MV-4-11 (cell line): ENCODE measurements at regions not wholly inside any gene's neighbourhood (a gene's known extent, or its start where the extent isn't known, plus 50 kb on each side); places are given as distances from the start of the nearest gene placed in this dataset.
"Not testable (repeated sequence)": the region's sequence is repeated elsewhere in the genome, so short reads cannot be mapped to it uniquely, and the experiment has no call there.

ENCODE experiments used
- DNase-seq: peaks from one replicate; lab custom pipeline; 2025; lab: John Stamatoyannopoulos, UW

DNA sequence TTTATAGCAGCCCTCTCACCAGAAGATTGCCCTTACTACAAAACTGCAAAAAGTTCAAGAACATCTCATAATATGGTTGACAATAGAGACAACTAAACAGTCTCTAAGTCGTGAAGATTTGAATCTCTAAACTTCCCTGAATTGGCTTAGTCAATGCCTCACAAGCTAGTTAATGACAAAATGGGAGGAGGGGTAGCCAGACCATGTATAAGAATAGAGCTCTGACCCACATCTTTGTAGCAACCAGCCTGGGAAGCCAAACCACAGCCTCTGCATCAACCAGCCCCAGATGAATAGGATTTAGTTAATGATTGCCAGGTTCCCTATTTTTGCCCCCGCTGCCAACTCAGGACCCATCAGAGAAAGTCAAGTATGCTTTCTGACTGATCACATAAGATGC, 1265.9 kb upstream of the PCDH10 start:
- not testable (repeated sequence) for DNase-seq

GRCh38 chr4:131925662-131926061, 1223.4 kb upstream of the PCDH10 start:
- DNase-seq = not testable (repeated sequence)

GRCh38 chr4:131967646-131968045, 1181.4 kb upstream of the PCDH10 start:
- DNase-seq = not testable (repeated sequence)

GRCh38 chr4:131974730-131975129, 1174.4 kb upstream of the PCDH10 start:
- DNase-seq = peak; percentile 53

DNA sequence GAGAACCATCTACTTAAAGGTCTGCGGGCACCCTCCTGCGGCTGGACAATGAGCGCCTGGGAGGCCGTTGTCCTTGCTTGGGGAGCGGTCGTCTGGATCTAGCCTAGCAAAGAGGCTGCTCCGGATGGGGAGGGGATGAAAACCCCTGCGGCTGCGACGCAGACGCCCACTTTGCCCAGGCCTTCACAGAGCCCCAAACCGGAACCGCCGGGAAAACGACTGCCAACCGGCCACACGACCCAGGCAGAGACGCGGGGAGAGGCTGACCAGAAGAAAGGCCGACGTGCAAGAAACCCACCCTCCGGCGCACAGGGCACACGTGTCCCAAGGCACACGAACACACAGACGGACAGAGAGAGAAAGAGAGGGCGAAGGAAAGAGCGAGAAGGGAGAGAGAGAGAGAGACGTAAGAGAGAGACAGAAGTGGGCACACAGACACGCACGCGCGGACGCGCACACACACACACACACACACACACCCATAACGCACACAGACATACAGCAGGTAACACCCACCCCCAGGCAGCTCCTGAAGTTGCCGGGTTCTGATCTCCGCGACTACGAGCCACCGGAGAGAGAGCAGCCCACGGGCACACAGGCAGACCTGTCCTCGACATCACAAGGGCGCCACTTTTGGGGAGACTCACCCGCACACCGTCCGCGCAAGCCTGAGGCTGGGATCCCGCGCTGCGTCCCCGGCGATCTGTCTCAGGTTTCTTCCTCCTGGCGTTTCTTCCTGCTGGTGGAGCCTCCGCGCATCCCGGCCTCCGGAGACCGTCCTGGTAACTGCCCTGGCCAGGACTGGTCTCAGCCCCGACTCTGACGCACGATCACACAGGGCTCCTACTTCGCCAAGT, 1173.6 kb upstream of the PCDH10 start:
- DNase-seq = not testable (repeated sequence)

GRCh38 chr4:131976133-131977002, 1172.7 kb upstream of the PCDH10 start:
- DNase-seq = not testable (repeated sequence)

DNA sequence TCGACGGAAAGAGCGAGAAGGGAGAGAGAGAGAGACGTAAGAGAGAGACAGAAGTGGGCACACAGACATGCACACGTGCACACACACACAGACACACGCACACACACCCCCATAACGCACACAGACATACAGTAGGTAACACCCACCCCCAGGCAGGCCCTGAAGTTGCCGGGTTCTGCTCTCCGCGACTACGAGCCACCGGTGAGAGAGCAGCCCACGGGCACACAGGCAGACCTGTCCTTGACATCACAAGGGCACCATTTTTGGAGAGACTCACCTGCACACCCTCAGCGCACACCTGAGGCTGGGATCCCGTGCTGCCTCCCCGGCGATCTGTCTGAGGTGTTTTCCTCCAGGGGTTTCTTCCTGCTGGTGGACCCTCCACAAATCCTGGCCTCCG, 1171.0 kb upstream of the PCDH10 start:
- no peak for DNase-seq

DNA sequence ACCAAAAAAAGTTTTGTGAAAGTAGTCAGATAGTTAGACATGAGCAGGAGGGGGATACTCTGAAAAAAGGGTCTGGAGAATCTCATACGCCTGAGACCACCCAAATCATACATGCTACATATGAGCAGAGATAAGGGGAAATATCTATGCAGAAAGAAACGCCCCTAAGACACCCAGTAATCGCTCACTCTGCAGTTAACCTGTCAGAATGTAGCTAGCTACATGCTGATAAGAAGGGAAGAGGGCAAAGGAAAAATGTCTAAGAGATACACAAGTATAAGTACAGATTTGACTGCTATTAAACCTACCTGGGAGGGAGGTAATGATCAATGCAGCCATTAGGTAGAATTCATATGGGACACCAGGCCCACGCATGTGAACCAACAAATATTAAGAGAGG, 1159.5 kb upstream of the PCDH10 start:
- DNase-seq = no peak

GRCh38 chr4:132001542-132001941, 1147.6 kb upstream of the PCDH10 start:
- DNase-seq = no peak

DNA sequence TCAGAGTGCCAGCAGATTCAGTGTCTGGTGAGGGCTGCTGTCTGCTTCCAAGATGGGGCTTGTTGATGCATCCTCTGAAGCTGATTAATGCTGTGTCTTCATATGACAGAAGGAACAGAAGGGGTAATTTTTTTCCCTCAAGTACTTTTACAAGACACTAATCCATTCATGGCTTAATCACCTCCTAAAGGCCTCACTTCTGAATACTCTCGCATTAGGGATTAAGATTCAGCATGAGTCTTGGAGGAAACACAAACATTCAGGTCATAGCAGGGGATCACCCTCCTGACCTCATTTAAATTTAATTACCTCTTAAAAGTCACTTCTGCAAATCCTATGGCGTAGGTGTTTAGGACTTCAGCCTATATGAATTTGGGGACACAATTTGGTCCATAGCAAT, 1145.5 kb upstream of the PCDH10 start:
- DNase-seq = no peak

- DNase-seq = no peak
Observed at GRCh38 chr4:132015321-132015720, 1133.8 kb upstream of the PCDH10 start.

DNA sequence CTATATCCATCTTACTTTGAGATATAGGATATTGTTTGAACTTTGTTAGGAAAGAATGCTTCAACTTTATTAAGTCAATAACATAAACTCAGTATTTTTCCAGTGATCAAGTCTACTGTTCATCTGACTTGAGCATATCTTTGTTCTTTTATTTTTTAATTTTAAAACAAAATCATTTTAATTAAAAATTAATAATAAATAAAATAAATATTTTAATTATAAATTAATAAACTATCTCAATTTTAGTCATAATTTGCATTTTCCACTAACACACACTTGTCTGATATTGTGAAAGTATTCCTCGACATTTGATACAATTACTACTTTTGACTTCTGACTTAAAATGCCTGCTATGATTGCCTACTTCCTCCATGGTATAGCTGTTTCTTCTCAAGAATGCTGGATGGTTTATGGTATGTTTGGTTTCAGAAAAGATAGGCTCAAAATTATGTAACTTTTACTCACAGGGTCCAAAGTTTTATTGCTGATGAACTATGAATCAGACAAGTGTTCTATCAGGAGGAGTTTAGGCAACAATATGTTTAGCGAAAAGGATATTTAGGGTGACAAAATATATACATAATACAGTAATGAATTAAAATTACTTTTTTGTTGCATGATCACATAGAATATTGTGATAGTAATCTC, 1132.3 kb upstream of the PCDH10 start:
- no peak for DNase-seq

GRCh38 chr4:132026166-132026565, 1122.9 kb upstream of the PCDH10 start:
- DNase-seq = no peak

DNA sequence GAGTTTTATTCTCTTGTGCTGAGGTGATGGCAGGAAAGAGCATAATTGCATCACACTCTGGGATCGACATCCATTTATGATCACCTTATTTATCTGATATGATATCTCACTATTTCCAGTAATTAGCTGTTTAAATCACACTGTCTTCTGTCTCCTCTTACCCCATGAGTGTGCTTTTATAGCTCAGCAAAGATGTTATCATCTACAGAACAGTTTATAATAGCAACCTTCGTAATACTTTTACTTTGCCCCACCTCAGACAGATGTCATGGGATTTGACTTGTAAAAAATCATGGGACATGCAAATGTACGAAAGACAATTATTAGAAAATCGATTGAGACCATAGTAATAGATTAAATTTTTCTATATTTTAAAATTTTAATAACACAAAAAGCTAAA, 1122.3 kb upstream of the PCDH10 start:
- DNase-seq = no peak

- no peak for DNase-seq
Observed at GRCh38 chr4:132056496-132056895, 1092.6 kb upstream of the PCDH10 start.

- no peak for DNase-seq
Observed at GRCh38 chr4:132059227-132059626, 1089.9 kb upstream of the PCDH10 start.

- DNase-seq = no peak
Observed at GRCh38 chr4:132062611-132063239, 1086.4 kb upstream of the PCDH10 start.

GRCh38 chr4:132063829-132064228, 1085.3 kb upstream of the PCDH10 start:
- no peak for DNase-seq

- no peak for DNase-seq
Observed at GRCh38 chr4:132065940-132066495, 1083.1 kb upstream of the PCDH10 start.

DNA sequence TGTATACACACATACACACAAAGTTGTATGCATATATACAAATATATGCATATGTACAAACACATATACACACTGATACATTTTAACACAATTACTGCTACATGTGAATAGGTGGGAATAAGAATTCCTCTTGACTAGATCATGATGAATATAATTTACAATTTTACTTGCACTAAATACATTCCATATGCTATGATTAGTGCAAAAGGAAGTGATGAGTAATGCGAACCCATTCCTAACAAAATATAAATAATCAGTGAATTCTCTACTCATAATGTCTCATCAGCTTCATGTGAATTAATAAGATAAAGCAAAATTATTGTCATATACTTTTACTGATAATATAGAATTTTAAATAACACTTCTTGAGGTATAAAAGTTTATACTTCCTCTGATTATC, 1077.3 kb upstream of the PCDH10 start:
- no peak for DNase-seq

DNA sequence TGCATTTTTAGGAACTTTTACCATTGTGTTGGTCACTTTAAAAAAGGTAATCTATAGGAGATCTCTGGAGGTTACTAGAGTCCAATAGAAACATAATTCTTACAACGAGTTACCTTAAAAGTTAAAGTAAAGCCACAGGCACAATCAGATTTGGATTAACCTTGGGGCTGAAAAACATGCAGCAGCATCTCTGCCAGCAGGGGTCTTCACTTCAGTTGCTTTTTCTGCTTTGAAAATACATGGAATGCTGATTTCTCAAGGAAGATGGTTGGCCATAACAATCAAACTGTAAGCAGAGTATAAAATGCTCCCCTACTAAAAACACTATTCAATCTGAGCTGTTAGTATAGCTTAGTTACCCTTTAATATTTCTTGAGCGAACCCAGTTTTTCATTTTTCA, 1072.3 kb upstream of the PCDH10 start:
- DNase-seq = no peak

DNA sequence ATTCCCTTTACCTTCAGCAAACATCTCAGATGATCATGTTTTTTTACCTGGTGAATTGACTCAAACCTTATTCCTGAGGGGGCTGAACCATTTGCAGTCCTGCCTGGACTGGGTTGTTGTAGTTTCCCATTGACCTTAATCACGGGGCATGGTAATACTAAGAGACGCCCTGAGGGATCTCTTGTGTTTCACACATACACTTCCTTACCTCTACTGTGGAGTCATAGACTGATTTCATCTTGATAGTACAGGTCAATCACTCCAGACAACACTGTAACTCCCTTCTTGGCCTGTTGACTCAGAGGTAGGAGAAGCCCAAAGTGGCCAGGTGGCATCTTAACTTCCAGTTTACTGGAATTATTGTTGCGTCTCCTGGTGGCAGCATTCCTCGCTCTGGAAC, 1064.0 kb upstream of the PCDH10 start:
- DNase-seq = no peak
